H1 (cell line): ENCODE measurements at regions not wholly inside any gene's neighbourhood (a gene's known extent, or its start where the extent isn't known, plus 50 kb on each side); places are given as distances from the start of the nearest gene placed in this dataset.

Experiments
- CTCF ChIA-PET: fragments of 300-600 bp; sonication (Branson Sonifier 250); formaldehyde crosslinking; loops from one replicate; lab custom pipeline; 2021; ENCODE audit not compliant: partially characterized antibody; lab: Charles Lee
- POLR2A ChIA-PET: fragments of 300-600 bp; sonication (Branson Sonifier 250); formaldehyde crosslinking; loops from one replicate; lab custom pipeline; 2021; ENCODE audit warnings: inconsistent platforms; ENCODE audit not compliant: partially characterized antibody; lab: Charles Lee
- DNase-seq, 2 experiments: peaks; one replicate each; pipeline versions ENCODE4 v3.0.0 to v3.0.0-alpha.2; 2010 to 2022; ENCODE audit warnings: low spot score in 2 of 2, low read depth in 1 of 2, mixed read lengths in 1 of 2
- FAIRE-seq: peaks from 2 replicates; lab custom pipeline; 2011; peaks lifted over from hg19 to GRCh38; lab: Jason Lieb, UNC
- H2AFZ ChIP-seq: 2 replicates; pipeline ENCODE4 v1.8.1; 2012; ENCODE audit warnings: low read length, inconsistent platforms
- H2AK5ac ChIP-seq: 2 replicates; pipeline ENCODE4 v1.6.1; 2013; ENCODE audit warnings: low read depth, low read length
- H2BK120ac ChIP-seq: replicated peaks from 2 replicates; pipeline ENCODE3; 2013; ENCODE audit warnings: low read depth, low read length, inconsistent platforms
- H2BK12ac ChIP-seq: 2 replicates; pipeline ENCODE4 v1.6.1; 2013; ENCODE audit warnings: low read depth, low read length
- H2BK15ac ChIP-seq: 2 replicates; pipeline ENCODE4 v1.6.1; 2013; ENCODE audit warnings: low read length
- H2BK20ac ChIP-seq: 2 replicates; pipeline ENCODE4 v1.6.1; 2013; ENCODE audit warnings: low read length
- H2BK5ac ChIP-seq: 2 replicates; pipeline ENCODE4 v1.6.1; 2013; ENCODE audit warnings: low read depth, low read length
- H3K14ac ChIP-seq: 2 replicates; pipeline ENCODE4 v1.6.1; 2013; ENCODE audit warnings: inconsistent platforms; ENCODE audit not compliant: insufficient read length
- H3K18ac ChIP-seq: 2 replicates; pipeline ENCODE4 v1.6.1; 2013; ENCODE audit warnings: low read length; ENCODE audit errors: extremely low read depth
- H3K23ac ChIP-seq: 2 replicates; pipeline ENCODE4 v1.6.1; 2013; ENCODE audit warnings: inconsistent platforms; ENCODE audit not compliant: insufficient read length
- H3K23me2 ChIP-seq: 2 replicates; pipeline ENCODE4 v1.6.1; 2013; ENCODE audit warnings: low read depth, low read length
- H3K27ac ChIP-seq: 2 replicates; pipeline ENCODE4 v1.6.1; 2011; ENCODE audit warnings: low read depth, low read length, inconsistent platforms
- H3K27me3 ChIP-seq, 4 experiments: replicated peaks in 1 of 4; 1 replicate in 1 of 4; 2 replicates in 3 of 4; pipeline versions ENCODE4 v1.6.1 to v1.8.1; 2011 to 2013; ENCODE audit warnings: low read length in 3 of 4, mild to moderate bottlenecking in 3 of 4, inconsistent platforms in 2 of 4, mixed read lengths in 2 of 4, moderate library complexity in 1 of 4; ENCODE audit not compliant: control insufficient read depth in 3 of 4, insufficient read depth in 3 of 4; ENCODE audit errors: extremely low read depth in 1 of 4
- H3K36me3 ChIP-seq, 4 experiments: 2 replicates each; pipeline versions ENCODE4 v1.6.1 to v1.8.1; 2011 to 2013; ENCODE audit warnings: mild to moderate bottlenecking in 4 of 4, low read length in 3 of 4, moderate library complexity in 2 of 4, control low read depth in 1 of 4, inconsistent platforms in 1 of 4; ENCODE audit not compliant: insufficient read depth in 4 of 4, control insufficient read depth in 2 of 4
- H3K4ac ChIP-seq: replicated peaks from 2 replicates; pipeline ENCODE3; 2013; ENCODE audit warnings: low read length, low read depth, mixed read lengths, inconsistent platforms; ENCODE audit not compliant: insufficient read length
- H3K4me1 ChIP-seq, 4 experiments: replicated peaks in 1 of 4; 1 replicate in 1 of 4; 2 replicates in 3 of 4; pipeline versions ENCODE4 v1.6.1 to v1.8.1; 2011 to 2013; ENCODE audit warnings: low read length in 3 of 4, inconsistent platforms in 2 of 4, mixed read lengths in 1 of 4; ENCODE audit not compliant: insufficient read depth in 4 of 4, control insufficient read depth in 3 of 4
- H3K4me2 ChIP-seq, 2 experiments: 2 replicates each; pipeline versions ENCODE4 v1.6.1 to v1.8.1; 2011 to 2013; ENCODE audit warnings: low read depth in 2 of 2, low read length in 2 of 2, control low read depth in 1 of 2, inconsistent platforms in 1 of 2, mild to moderate bottlenecking in 1 of 2; ENCODE audit not compliant: insufficient read depth in 1 of 2
- H3K4me3 ChIP-seq, 4 experiments: fragments of 200-600, 300-600 bp in 1 of 4; sonication (generic), shearing (Covaris generic), sonication (Bioruptor Twin) in 1 of 4; 2 replicates each; pipeline versions ENCODE4 v1.5.1 to v1.8.1; 2011 to 2016; ENCODE audit warnings: low read length in 4 of 4, low read depth in 3 of 4, control low read depth in 2 of 4, inconsistent platforms in 2 of 4, mild to moderate bottlenecking in 2 of 4, mixed read lengths in 1 of 4, moderate library complexity in 1 of 4; ENCODE audit not compliant: insufficient read depth in 2 of 4; ENCODE audit errors: extremely low read depth in 1 of 4
- H3K56ac ChIP-seq: replicated peaks from 2 replicates; pipeline ENCODE3; 2013; ENCODE audit warnings: low read depth, mild to moderate bottlenecking, mixed read lengths, low read length, inconsistent platforms; ENCODE audit not compliant: insufficient read length
- H3K79me1 ChIP-seq: 2 replicates; pipeline ENCODE4 v1.6.1; 2013; ENCODE audit warnings: low read depth, low read length, control low read depth
- H3K79me2 ChIP-seq, 2 experiments: 2 replicates each; pipeline versions ENCODE4 v1.6.1 to v1.8.1; 2012 to 2013; ENCODE audit warnings: low read length in 2 of 2, mild to moderate bottlenecking in 2 of 2, inconsistent platforms in 1 of 2; ENCODE audit not compliant: insufficient read depth in 2 of 2, control insufficient read depth in 1 of 2
- H3K9ac ChIP-seq, 4 experiments: replicated peaks in 1 of 4; 1 replicate in 1 of 4; 2 replicates in 3 of 4; pipeline versions ENCODE4 v1.6.1 to v1.8.1; 2011 to 2013; ENCODE audit warnings: low read depth in 3 of 4, low read length in 3 of 4, control low read depth in 2 of 4, mild to moderate bottlenecking in 2 of 4, moderate library complexity in 2 of 4, inconsistent platforms in 1 of 4; ENCODE audit errors: extremely low read depth in 1 of 4
- H3K9me3 ChIP-seq, 2 experiments: 2 replicates each; pipeline versions ENCODE4 v1.6.1 to v1.8.1; 2012 to 2013; ENCODE audit warnings: mild to moderate bottlenecking in 2 of 2, moderate library complexity in 2 of 2, control low read depth in 1 of 2, inconsistent platforms in 1 of 2, low read depth in 1 of 2, low read length in 1 of 2, mixed read lengths in 1 of 2; ENCODE audit not compliant: insufficient read depth in 2 of 2
- H4K20me1 ChIP-seq, 2 experiments: replicated peaks in 1 of 2; 2 replicates each; pipeline versions ENCODE3 to v1.8.1; 2011 to 2013; ENCODE audit warnings: inconsistent platforms in 2 of 2, low read length in 2 of 2, mild to moderate bottlenecking in 1 of 2; ENCODE audit not compliant: insufficient read depth in 2 of 2, control insufficient read depth in 1 of 2
- H4K5ac ChIP-seq: 2 replicates; pipeline ENCODE4 v1.6.1; 2013; ENCODE audit warnings: low read length, low read depth, mixed read lengths, inconsistent platforms; ENCODE audit not compliant: insufficient read length
- H4K8ac ChIP-seq: 2 replicates; pipeline ENCODE4 v1.8.0; 2013; ENCODE audit warnings: mild to moderate bottlenecking, moderate library complexity, low read length, inconsistent platforms; ENCODE audit not compliant: insufficient read depth; ENCODE audit errors: extremely low read depth
- H4K91ac ChIP-seq: replicated peaks from 2 replicates; pipeline ENCODE3; 2013; ENCODE audit warnings: low read length, mixed read lengths, inconsistent platforms; ENCODE audit not compliant: insufficient read length
- CBX5 ChIP-seq: fragments of 300-800, 300-1000 bp; sonication (generic); IDR thresholded peaks from 2 replicates; pipeline ENCODE4 v1.7.1; 2016; ENCODE audit warnings: antibody characterized with exemption, low read length, low read depth
- MAFK ChIP-seq: IDR thresholded peaks from 2 replicates; pipeline ENCODE4 v1.6.1; 2012; ENCODE audit warnings: low read depth, mild to moderate bottlenecking, improper control_type of control experiment, low read length
- SIN3A ChIP-seq, 2 experiments: IDR thresholded peaks in 1 of 2; conservative IDR thresholded peaks in 1 of 2; 2 replicates each; pipeline ENCODE4 v1.6.1; 2011 to 2012; ENCODE audit warnings: low read length in 2 of 2, improper control_type of control experiment in 1 of 2, low read depth in 1 of 2, mild to moderate bottlenecking in 1 of 2
- WGBS, 2 experiments: shearing (Covaris generic) in 1 of 2; methylation state at CpG; one replicate each; pipeline versions ENCODE4 v1.1.6 to v1.1.7; 2013 to 2015; ENCODE audit warnings: low lambda C conversion rate in 2 of 2, mixed read lengths in 2 of 2, inconsistent platforms in 1 of 2, low coverage in 1 of 2, missing lambda C conversion rate in 1 of 2; ENCODE audit not compliant: insufficient replicate concordance in 2 of 2, insufficient coverage in 1 of 2, insufficient read length in 1 of 2; ENCODE audit errors: extremely low coverage in 1 of 2, missing lambda C conversion rate in 1 of 2; 5-methylcytosine and 5-hydroxymethylcytosine counted together

DNA sequence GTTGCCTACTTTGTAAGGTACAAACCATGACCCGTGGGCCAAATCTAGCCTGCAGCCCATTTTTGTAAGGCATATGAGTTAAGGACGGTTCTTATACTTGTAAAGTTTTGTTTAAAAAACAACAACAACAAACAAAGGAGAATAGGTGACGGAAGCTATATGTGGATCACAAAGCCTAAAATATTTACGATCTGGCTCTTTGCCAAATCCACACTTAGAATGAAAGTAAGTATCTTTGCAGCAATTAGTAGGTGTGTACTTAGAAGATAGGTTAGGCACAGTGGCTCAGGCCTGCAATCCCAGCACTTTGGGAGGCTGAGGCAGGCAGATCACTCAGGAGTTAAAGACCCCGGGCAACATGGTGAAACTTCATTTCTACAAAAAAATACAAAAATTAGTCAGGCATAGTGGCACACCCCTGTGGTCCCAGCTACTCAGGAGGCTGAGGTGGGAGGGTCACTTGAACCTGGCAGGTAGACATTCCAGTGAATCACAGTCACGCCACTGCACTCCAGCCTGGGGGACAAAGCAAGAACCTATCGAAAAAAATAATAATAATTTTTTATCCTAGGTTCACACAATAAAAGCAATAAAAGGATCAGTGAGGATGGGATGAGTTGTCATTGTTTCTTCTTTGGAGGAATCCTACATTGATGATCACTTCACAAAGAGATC, 57.8 kb upstream of the CTAGE1 start:
- H3K79me1 ChIP-seq = no peaks in the 10 kb centered on the region
- TF ChIP-seq MAFK = no peak
- TF ChIP-seq CBX5 = no peak
- no peak for TF ChIP-seq SIN3A (conservative IDR thresholded peaks at IDR 0.05 in 1 of 2, IDR thresholded peaks at IDR 0.05 in 1 of 2; ENCODE audit: low read depth in 1 of 2, low read length in 2 of 2)

More for the DNA sequence above, 57.8 kb upstream of the CTAGE1 start:
- Histone ChIP-seq H4K5ac (no peak overlapping the region), H2BK120ac (no peak overlapping the region), H3K4ac (no peak overlapping the region), H3K23me2 (no peaks in the 10 kb centered on the region), H3K27ac (no peak overlapping the region), H4K8ac (no peak overlapping the region), H3K36me3 (no peaks in the 10 kb centered on the region), H3K9me3 (no peaks in the 10 kb centered on the region), H3K4me1 (peaks cover 0 to under 1% (median 0%) of the 10 kb centered on the region in 4 experiments; a peak in 1 of 7 replicates), H3K27me3 (no peaks in the 10 kb centered on the region; a peak in 1 of 7 replicates), H3K18ac (no peak overlapping the region), H3K79me2 (no peaks in the 10 kb centered on the region), H4K20me1 (no peaks in the 10 kb centered on the region), H2BK5ac (no peak overlapping the region), H2AK5ac (no peak overlapping the region), H3K4me2 (no peak overlapping the region), H3K9ac (no peak overlapping the region), H2AFZ (no peak overlapping the region), H4K91ac (no peak overlapping the region), H2BK20ac (no peak overlapping the region), H3K4me3 (no peak overlapping the region), H2BK12ac (no peak overlapping the region), H3K23ac (no peak overlapping the region), H3K56ac (no peak overlapping the region), H2BK15ac (no peak overlapping the region), H3K14ac (no peak overlapping the region)
- POLR2A ChIA-PET = no interaction called here
- DNase-seq (no peak), FAIRE-seq (no peak)
- 92% methylated on average over 7 of the region's 7 CpGs; no CpG with 5 or more reads in 1 of the 2 experiments for WGBS, 2 experiments
- CTCF ChIA-PET = no interaction called here
